ENCODE measurements at regions not wholly inside any gene's neighbourhood (a gene's known extent, or its start where the extent isn't known, plus 50 kb on each side); places are given as distances from the start of the nearest gene placed in this dataset.

GRCh38 chr17:62321451-62321850 is 58.9 kb upstream of the EFCAB3 start:
- no peak for TF ChIP-seq CTCF (conservative IDR thresholded peaks at IDR 0.05 in 1 of 2, IDR thresholded peaks at IDR 0.05 in 1 of 2; ENCODE audit: extremely low read depth in 1 of 2, insufficient read depth in 1 of 2, low read depth in 1 of 2, low read length in 2 of 2)
- TF ChIP-seq EZH2 (IDR thresholded peaks at IDR 0.05; ENCODE audit: borderline replicate concordance, low read length) = no peak

All from mammary epithelial cell (primary cell).